ENCODE measurements at regions not wholly inside any gene's neighbourhood (a gene's known extent, or its start where the extent isn't known, plus 50 kb on each side); places are given as distances from the start of the nearest gene placed in this dataset.

DNA sequence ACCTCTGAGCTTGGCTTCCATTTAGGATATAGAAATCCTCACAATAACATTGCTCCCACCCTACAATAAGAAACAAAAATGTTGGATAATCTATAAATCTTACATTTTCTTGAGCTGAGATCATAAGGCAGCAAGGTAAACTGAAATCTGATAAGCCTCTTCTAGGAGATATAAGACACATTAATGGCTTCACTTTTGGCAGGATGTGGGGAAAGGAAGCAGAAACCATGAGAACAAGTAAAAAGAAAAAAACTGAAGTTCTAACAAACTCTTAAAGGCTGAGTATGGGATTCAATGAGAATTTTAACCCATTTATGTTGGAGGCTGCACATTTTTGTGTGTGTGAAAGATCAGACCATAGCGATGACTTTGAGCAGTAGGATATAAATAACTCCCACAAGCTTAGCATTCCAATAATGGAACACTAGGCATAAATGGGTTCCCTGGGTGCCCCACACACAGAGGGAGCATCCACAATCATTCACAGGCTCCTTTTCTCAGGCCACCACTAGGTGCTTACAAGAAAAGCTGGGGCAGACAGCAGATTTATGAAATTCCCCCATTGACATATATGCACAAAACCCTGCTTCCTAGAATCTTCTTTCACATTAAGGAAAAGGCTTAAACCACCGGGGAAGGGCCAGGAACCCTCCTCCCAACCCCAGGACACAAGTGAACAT lies 564.9 kb upstream of the MGMT start:
- TF ChIP-seq CTCF (IDR thresholded peaks at IDR 0.05; ENCODE audit: low read depth, low read length): no peak
- no peak for TF ChIP-seq EZH2phosphoT487 (IDR thresholded peaks at IDR 0.05; ENCODE audit: low read depth)
- Histone ChIP-seq H3K27me3 (ENCODE audit: low read depth, low read length) (no peaks in the 10 kb centered on the region), H2AFZ (ENCODE audit: low read depth, low read length) (no peak overlapping the region), H3K27ac (ENCODE audit: low read length) (no peak overlapping the region), H3K4me2 (ENCODE audit: low read length) (no peak overlapping the region), H3K4me3 (ENCODE audit: low read length) (no peak overlapping the region), H3K9ac (ENCODE audit: low read length) (no peak overlapping the region), H4K20me1 (ENCODE audit: insufficient read depth, low read length) (no peaks in the 10 kb centered on the region), H3K36me3 (replicated peaks; ENCODE audit: low read depth, low read length) (no peaks in the 10 kb centered on the region), H3K9me3 (ENCODE audit: insufficient read depth, low read length) (no peaks in the 10 kb centered on the region), H3K4me1 (ENCODE audit: low read length) (no peaks in the 10 kb centered on the region), H3K79me2 (ENCODE audit: low read length) (no peaks in the 10 kb centered on the region)

DNA sequence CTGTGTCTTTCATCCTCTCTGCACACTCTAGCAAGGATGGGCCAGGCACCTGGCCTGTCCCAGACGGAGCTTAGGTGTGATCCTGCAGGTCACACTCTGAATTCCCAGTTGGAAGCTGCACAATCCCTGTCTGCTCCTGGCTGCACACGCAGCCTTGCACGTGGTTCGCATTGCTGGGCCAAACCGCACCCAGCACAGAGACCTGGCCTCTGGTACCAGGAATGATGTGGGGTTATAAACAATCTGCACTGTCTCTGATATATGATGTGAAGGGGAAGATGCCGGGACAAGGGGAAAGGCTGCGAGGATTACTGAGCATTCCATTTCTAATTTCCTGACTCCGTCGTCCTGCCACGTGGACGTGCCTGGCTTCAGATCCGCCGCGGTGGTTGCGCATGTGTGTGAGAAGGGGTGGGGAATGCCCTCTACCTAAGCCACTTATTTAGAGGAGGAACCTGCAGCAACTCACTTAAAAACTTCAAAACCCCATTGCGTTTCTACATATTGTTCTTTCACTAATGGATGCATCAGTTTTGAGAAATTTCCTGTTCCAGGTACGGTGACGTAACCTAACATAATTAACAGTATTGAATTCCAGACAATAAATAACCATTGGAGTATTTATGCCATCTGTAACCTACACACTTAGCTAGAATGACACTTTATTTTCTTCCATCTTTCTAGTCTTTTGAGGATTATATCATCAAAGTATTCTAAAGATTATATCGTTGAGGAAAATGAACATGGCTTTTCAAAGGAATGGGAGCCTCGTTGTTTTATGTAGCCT lies 559.7 kb upstream of the MGMT start:
- Histone ChIP-seq H3K4me2 (ENCODE audit: low read length) (no peak overlapping the region), H2AFZ (ENCODE audit: low read depth, low read length) (no peak overlapping the region), H3K9me3 (ENCODE audit: insufficient read depth, low read length) (no peaks in the 10 kb centered on the region), H3K4me3 (ENCODE audit: low read length) (no peak overlapping the region), H3K4me1 (ENCODE audit: low read length) (no peaks in the 10 kb centered on the region), H4K20me1 (ENCODE audit: insufficient read depth, low read length) (no peaks in the 10 kb centered on the region), H3K9ac (ENCODE audit: low read length) (no peak overlapping the region), H3K79me2 (ENCODE audit: low read length) (no peaks in the 10 kb centered on the region), H3K27ac (ENCODE audit: low read length) (no peak overlapping the region), H3K36me3 (replicated peaks; ENCODE audit: low read depth, low read length) (no peaks in the 10 kb centered on the region), H3K27me3 (ENCODE audit: low read depth, low read length) (no peaks in the 10 kb centered on the region)
- TF ChIP-seq CTCF (IDR thresholded peaks at IDR 0.05; ENCODE audit: low read depth, low read length) (no peak), EZH2phosphoT487 (IDR thresholded peaks at IDR 0.05; ENCODE audit: low read depth) (no peak)

- Histone ChIP-seq H3K9ac (ENCODE audit: low read length) (no peak overlapping the region), H3K4me3 (ENCODE audit: low read length) (no peak overlapping the region), H3K27me3 (ENCODE audit: low read depth, low read length) (no peaks in the 10 kb centered on the region), H2AFZ (ENCODE audit: low read depth, low read length) (no peak overlapping the region), H3K4me1 (ENCODE audit: low read length) (no peaks in the 10 kb centered on the region), H3K36me3 (replicated peaks; ENCODE audit: low read depth, low read length) (no peaks in the 10 kb centered on the region), H3K79me2 (ENCODE audit: low read length) (no peaks in the 10 kb centered on the region), H4K20me1 (ENCODE audit: insufficient read depth, low read length) (no peaks in the 10 kb centered on the region), H3K9me3 (ENCODE audit: insufficient read depth, low read length) (no peaks in the 10 kb centered on the region), H3K27ac (ENCODE audit: low read length) (no peak overlapping the region), H3K4me2 (ENCODE audit: low read length) (no peak overlapping the region)
- TF ChIP-seq EZH2phosphoT487 (IDR thresholded peaks at IDR 0.05; ENCODE audit: low read depth) (no peak), CTCF (IDR thresholded peaks at IDR 0.05; ENCODE audit: low read depth, low read length) (no peak)
Observed at GRCh38 chr10:128908099-128908498, 558.9 kb upstream of the MGMT start.

DNA sequence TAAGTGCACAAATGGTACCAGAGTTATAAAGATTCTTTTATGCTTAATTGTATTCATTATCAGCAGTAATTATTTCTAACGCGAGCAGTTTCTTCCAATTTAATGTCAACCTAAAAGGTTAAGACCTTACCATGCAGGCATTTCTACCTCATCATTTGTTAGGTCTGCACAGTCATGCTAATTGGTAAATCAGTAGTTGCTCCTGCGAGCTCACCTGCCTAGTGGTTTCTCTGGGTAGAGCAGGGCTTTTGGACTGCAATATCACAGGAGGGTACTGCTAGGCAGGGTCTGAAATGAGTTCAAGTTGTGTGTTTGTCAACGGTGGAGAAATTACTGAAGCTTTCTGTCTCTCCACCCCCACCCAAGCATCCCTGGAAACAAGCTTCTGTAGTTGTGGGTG lies 558.5 kb upstream of the MGMT start:
- Histone ChIP-seq H3K27ac (ENCODE audit: low read length) (no peak overlapping the region), H3K79me2 (ENCODE audit: low read length) (no peaks in the 10 kb centered on the region), H3K4me2 (ENCODE audit: low read length) (no peak overlapping the region), H3K4me3 (ENCODE audit: low read length) (no peak overlapping the region), H3K4me1 (ENCODE audit: low read length) (no peaks in the 10 kb centered on the region), H3K9me3 (ENCODE audit: insufficient read depth, low read length) (no peaks in the 10 kb centered on the region), H3K27me3 (ENCODE audit: low read depth, low read length) (no peaks in the 10 kb centered on the region), H3K36me3 (replicated peaks; ENCODE audit: low read depth, low read length) (no peaks in the 10 kb centered on the region), H4K20me1 (ENCODE audit: insufficient read depth, low read length) (no peaks in the 10 kb centered on the region), H2AFZ (ENCODE audit: low read depth, low read length) (no peak overlapping the region), H3K9ac (ENCODE audit: low read length) (no peak overlapping the region)
- no peak for TF ChIP-seq EZH2phosphoT487 (IDR thresholded peaks at IDR 0.05; ENCODE audit: low read depth)
- no peak for TF ChIP-seq CTCF (IDR thresholded peaks at IDR 0.05; ENCODE audit: low read depth, low read length)

Measured in OCI-LY3 (cell line).